GM12891 (cell line): ENCODE measurements at regions not wholly inside any gene's neighbourhood (a gene's known extent, or its start where the extent isn't known, plus 50 kb on each side); places are given as distances from the start of the nearest gene placed in this dataset.

Source experiments
- PAX5 ChIP-seq: IDR thresholded peaks from 2 replicates; pipeline ENCODE4 v1.6.1; 2011; ENCODE audit warnings: low read length, moderate library complexity, mild to moderate bottlenecking; ENCODE audit not compliant: insufficient read depth, severe bottlenecking
- POLR2A ChIP-seq: IDR thresholded peaks from 2 replicates; pipeline ENCODE4 v1.6.1; 2011; ENCODE audit warnings: low read depth, low read length, control low read depth
- POLR2AphosphoS5 ChIP-seq: IDR thresholded peaks from 2 replicates; pipeline ENCODE4 v1.6.1; 2011; ENCODE audit warnings: low read depth, low read length, control low read depth
- SPI1 ChIP-seq: IDR thresholded peaks from 2 replicates; pipeline ENCODE4 v1.6.1; 2011; ENCODE audit warnings: low read depth, low read length, control low read depth

DNA sequence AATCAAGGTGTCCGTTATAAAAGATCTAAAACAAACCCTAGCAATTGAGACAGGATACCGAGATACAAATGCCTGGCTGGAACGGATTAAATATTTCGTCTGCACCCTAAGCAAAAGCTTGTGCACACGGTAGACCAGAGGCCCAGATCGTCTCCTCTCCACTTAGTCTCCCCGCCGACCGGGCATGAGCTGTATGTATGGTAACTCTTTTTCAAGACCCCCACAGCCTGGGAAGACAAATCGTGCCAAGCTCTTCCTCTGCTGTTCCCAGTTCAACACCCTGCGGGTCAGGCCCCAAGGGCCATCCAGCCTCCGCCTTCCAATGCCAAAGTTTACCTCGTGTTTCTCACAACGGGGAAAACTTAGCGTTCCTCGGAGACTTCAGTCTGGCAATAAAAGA lies 285.7 kb upstream of the GALNT17 start:
- TF ChIP-seq PAX5 (no peak), POLR2A (no peak), POLR2AphosphoS5 (no peak), SPI1 (no peak)
